ENCODE measurements at regions not wholly inside any gene's neighbourhood (a gene's known extent, or its start where the extent isn't known, plus 50 kb on each side); places are given as distances from the start of the nearest gene placed in this dataset.

GRCh38 chr4:3818371-3818770 lies 52.2 kb downstream of the ADRA2C start:
- no peak for DNase-seq

DNA sequence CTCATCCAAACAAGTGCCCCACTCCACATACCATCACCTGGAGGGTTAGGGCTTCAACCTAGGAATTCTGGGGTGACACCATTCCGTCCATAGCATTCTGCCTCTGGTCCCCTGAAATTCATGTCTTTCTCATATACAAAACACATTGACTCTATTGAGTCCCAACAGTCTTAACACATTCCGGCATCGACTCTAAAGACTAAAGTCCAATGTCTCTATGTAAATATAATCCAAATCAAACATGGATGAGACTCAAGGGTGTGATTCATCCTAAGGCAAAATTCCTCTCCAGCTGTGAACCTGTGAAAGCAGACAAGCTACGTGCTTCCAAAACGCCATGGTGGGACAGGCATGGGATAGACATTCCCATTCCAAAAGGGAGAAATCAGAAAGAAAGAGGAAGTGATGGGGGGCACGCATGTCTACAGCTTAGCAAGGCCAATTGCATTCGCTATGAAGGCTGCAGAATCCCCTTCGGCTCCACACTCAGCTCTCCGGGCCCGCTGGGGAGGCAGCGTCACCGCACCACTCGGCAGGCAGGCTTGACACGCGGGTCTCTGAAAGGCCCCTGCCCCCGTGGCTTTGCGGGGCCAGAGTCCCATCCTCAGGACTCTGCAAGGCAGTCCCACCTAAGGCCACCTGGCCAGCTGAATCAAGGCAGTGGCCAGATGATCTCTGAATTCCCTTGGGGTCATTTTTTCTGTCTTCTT lies 53.2 kb downstream of the ADRA2C start:
- no peak for DNase-seq

GRCh38 chr4:3820016-3820805 lies 54.0 kb downstream of the ADRA2C start:
- no peak for DNase-seq

GRCh38 chr4:3820806-3821579 lies 54.8 kb downstream of the ADRA2C start:
- no peak for DNase-seq

DNA sequence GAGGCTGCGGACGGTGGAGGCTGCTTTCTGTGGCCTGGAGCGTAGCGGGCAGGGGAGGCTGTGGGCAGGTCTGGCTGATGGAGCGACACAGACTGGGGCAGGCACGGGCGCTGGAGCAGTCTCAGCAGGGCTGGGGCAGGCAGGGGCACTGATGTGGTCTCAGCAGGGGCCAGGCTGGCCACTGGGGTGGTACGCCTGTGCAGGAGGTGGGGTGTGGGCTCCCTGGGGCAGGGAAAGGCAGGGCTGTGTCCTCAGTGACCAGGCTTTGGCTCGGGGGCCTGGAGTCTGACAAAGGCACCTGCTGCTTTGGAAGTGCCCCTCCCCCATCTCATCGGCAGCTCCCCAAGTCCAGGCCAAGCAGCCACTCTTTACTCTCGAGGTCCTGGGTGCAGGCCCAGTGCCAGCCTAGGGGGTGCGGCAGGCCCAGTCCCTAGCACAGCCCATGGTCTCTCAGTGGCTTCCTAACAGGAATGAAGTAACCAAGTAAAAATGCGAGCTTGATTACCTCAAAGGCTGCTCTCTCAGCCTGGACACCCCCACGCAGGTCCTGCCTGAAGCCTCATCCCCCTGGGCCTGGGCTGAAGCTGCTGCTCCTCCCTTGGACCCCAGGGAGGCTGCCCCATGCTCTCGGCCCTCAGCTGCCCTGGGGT lies 55.5 kb downstream of the ADRA2C start:
- DNase-seq: no peak

DNA sequence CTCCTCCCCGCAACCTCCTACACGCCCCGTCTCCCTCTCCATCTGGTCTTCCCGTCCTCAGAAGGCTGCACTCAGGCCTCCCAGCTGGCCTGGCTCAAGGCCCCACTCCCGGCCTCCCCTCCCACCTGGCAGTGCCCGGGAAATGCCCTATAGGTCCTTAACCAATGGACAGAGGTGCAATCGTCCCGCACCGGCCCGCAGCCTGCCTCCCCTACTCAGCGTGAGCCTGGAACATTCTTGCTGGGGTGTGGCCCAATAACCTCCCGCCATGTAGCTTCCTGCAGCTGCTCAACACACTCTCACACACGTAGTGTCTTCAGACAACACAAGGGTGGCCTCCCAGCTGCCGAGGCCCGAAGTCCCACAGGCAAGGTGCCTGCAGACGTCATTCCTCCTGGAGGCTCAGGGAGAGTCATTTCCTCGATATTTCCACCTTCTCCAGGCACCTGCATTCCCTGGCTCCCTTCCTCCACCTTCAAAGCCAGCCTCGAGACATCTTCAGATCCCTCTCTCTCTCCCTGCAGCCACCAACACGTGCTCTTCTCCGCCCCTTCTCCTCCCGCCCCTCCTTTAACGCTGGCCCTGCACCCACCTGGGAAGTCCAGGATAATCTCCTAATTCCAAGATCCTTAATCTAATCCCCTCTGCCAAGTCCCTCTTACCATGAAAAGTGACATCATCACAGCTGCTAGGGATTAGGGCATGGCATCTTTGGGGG lies 56.2 kb downstream of the ADRA2C start:
- DNase-seq: no peak

DNA sequence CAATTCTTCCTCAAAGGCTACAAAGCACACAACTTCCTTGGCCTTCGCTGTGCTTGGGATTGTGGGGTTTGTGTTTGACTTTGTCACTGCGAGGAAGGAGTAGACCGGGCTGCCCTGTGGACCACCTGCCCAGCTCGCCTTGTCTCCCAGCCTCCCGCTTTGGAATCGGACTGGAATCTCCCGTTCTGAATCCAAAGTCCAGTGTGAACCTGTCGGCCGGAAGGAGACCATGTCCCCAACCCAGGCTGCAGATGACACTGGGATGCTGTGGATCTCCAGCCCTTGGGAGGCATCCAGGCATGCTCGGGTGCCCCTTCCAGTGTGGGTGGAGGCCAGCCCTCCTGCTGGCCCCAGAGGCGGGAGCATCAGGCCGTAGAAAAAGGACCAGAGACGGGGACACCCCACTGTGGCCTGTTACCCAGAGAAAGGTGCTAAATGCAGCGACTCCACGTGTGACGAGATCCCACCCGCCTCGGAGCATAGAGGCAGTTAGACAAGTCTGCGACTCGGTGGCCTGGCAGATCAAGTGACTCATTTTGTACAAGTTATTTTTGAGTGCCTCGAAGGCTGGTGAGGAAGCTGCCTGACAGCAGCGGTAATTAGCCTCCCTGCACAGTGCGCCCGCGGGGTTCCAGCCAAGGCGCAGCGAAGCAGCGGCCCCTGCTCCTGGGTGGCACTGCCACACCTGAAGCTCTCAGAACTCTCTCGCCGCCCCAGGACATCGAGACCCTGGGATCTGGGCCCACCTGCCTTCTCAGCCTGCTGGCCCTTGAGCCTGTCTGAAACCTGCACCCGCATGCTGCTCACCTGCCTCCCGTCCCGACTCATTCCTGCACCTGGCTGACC lies 57.5 kb downstream of the ADRA2C start:
- DNase-seq: no peak

- DNase-seq: no peak
Measured at GRCh38 chr4:3824521-3825270, 58.5 kb downstream of the ADRA2C start.

DNA sequence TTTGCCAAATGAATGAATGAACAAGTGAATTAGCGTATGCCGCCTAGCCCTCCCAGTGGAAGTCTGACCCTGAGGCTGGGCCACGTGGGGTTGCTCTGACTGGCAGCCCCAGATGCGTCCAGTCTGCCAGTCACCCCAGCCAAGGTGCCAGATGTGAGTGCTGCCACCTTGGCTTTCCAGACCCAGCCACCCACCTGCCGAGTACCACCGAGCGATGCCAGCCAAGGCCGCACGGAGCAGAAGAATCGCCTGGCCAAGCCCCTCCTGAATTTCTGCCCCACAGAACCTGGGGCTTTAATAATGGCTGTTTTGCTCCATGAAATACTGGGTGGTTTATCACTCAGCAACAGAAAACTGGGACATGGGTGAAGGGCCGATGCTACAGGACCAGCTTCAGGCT lies 59.3 kb downstream of the ADRA2C start:
- no peak for DNase-seq

DNA sequence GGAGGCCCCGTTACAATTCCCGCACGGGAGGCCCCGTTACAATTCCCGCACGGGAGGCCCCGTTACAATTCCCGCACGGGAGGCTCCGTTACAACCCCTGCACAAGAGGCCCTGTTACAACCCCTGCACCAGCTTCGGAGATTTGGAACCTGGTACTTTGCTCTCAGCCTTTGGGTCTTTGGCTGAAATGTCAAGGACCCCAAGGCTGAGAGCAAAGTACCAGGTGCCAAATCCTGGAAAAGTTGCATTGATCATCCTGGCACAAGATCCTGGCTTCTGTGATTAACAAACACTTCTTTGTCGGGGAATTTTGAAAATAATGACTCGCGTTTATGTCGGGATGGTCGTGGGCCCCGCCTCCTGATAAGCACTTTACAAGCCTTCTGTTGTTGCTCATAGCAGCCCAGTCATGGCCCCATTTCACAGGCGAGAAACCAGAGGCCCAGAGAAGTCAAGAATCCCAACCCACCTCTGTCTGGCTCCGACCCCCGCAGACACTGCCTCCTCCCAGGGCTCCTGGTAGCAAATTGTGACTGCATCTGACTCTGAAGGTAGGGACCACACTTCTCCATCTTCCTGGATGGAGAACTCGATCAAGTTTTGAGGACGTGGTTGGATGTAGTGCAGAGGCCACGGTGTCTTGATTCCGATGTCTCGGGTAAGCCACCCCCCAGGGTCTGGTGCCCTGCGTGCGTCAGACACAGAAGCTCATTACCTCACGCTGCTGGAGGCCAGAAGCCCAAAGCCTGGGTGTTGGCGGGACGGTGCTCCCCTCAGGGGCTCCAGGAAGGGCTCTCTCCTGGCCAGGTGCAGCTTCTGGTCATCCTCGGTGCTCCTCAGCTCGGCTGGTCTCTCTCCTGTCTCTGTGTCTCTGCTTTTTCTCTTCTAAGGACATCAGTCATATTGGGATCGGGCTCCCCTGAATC lies 60.3 kb downstream of the ADRA2C start:
- no peak for DNase-seq

- no peak for DNase-seq
Measured at GRCh38 chr4:3827616-3828492, 61.7 kb downstream of the ADRA2C start.

- no peak for DNase-seq
Measured at GRCh38 chr4:3828546-3828945, 62.4 kb downstream of the ADRA2C start.

DNA sequence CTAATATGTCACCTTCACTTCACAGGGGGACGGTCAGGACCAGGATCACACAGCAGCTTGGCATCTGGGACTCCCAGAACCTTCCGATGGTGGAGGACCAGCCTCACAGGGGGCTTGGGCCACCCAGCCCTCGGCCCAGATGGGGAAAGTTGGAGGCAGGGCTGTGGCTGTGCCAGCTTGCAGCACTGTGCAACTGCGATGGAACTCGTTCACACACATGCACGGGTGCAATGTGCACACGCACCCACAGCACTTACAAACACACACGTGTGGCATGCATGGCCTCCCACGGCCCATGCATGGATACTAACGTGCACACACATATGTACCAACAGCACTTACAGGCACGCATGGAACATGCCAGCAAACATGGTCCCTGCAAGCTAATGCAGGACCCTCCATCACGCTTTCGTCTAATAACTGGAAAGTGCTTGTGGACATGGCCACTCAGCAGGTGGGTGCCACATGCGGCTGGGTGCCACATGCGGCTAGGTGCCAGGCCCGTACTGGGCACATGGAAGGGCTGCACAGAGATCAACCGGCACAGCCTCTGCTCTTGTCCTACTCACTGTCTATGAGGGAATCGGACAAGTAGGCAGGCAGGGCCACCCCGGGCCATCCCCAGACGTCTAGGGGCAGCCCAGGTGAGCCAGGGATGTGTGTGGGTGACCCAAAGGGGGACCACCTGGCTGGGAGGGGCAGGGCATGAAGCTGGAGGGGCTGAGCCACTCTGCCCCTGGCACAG lies 63.2 kb downstream of the ADRA2C start:
- DNase-seq: no peak

DNA sequence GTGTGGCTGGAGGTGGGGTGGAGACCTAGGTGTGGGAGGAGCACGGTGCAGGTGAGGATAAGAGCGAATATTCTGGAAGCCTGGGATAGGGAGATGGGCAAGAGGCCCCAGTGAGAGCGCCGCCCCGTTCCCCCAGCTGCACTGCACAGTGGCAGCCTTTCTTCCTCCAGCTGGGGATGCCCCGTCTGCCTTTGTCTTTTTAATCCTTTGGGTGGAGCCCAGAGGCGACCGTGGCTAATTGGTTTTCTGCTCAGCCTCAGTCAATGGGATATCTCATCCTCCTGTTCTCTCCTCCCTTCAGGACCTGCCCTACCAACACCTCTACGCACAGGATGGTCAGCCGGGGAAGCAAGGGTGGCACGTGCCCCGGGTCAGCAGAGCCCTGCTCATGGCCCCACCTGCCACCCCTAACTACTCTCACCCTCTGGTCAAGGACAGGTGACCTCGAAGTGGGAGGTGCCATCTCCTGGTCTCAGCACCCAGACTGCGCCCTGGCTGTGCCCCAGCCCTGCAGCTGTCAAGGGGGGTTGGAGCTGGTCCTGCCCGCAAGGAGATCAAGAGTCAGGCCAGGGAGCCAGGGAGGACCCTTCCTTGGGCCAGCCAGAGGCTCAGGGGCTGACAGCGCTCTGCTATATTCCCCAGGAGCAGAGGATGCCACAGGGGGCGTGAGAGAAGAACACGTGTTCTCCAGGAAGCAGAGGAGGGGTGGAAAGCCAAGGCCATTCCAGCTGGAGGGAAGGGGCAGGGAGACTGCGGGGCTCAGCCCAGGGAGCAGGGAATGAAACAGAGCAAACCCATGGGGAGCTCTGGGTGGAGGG lies 64.0 kb downstream of the ADRA2C start:
- no peak for DNase-seq

- no peak for DNase-seq
Measured at GRCh38 chr4:3830774-3831528, 64.8 kb downstream of the ADRA2C start.

- DNase-seq: no peak
Measured at GRCh38 chr4:3831529-3832150, 65.5 kb downstream of the ADRA2C start.

Measured in GOT3 (cell line).